ENCODE measurements at regions not wholly inside any gene's neighbourhood (a gene's known extent, or its start where the extent isn't known, plus 50 kb on each side); places are given as distances from the start of the nearest gene placed in this dataset.
"Not testable (repeated sequence)": the region's sequence is repeated elsewhere in the genome, so short reads cannot be mapped to it uniquely, and the experiment has no call there.

- Histone ChIP-seq H3K27me3 (ENCODE audit: insufficient read depth, low read depth) (no peaks in the 10 kb centered on the region), H3K36me3 (ENCODE audit: insufficient read depth) (no peaks in the 10 kb centered on the region), H3K79me2 (ENCODE audit: insufficient read depth, low read depth) (no peaks in the 10 kb centered on the region), H3K4me1 (ENCODE audit: low read depth, poor library complexity, severe bottlenecking) (no peaks in the 10 kb centered on the region), H4K20me1 (ENCODE audit: insufficient read depth) (no peaks in the 10 kb centered on the region), H3K4me3 (IDR thresholded peaks at IDR 0.05; ENCODE audit: insufficient read depth, low read depth, low read length) (no peak overlapping the region), H3K4me2 (no peak overlapping the region), H3K27ac (no peak overlapping the region), H3K9ac (no peak overlapping the region), H2AFZ (ENCODE audit: low read depth) (no peak overlapping the region)
- no peak for TF ChIP-seq CTCF (conservative IDR thresholded peaks at IDR 0.05; ENCODE audit: low read depth, low read length)
Measured at GRCh38 chr10:35961501-35961900, 319.4 kb upstream of the FZD8 start.

GRCh38 chr10:35959252-35959651 lies 317.2 kb upstream of the FZD8 start:
- Histone ChIP-seq H2AFZ (ENCODE audit: low read depth) (no peak overlapping the region), H3K4me3 (IDR thresholded peaks at IDR 0.05; ENCODE audit: insufficient read depth, low read depth, low read length) (no peak overlapping the region), H3K4me2 (no peak overlapping the region)

GRCh38 chr10:35958609-35959008 lies 316.5 kb upstream of the FZD8 start:
- H3K4me2 ChIP-seq; H3K4me3 ChIP-seq (IDR thresholded peaks at IDR 0.05; ENCODE audit: insufficient read depth, low read depth, low read length); H2AFZ ChIP-seq (ENCODE audit: low read depth); H3K27ac ChIP-seq; H3K27me3 ChIP-seq (ENCODE audit: insufficient read depth, low read depth); H3K9ac ChIP-seq; H3K4me1 ChIP-seq (ENCODE audit: low read depth, poor library complexity, severe bottlenecking); H3K79me2 ChIP-seq (ENCODE audit: insufficient read depth, low read depth); H4K20me1 ChIP-seq (ENCODE audit: insufficient read depth); H3K36me3 ChIP-seq (ENCODE audit: insufficient read depth): not testable (repeated sequence)

More at GRCh38 chr10:35959252-35959651, 317.2 kb upstream of the FZD8 start:
- Histone ChIP-seq H3K4me1 (ENCODE audit: low read depth, poor library complexity, severe bottlenecking) (no peaks in the 10 kb centered on the region), H3K9ac (no peak overlapping the region), H4K20me1 (ENCODE audit: insufficient read depth) (no peaks in the 10 kb centered on the region), H3K36me3 (ENCODE audit: insufficient read depth) (no peaks in the 10 kb centered on the region), H3K79me2 (ENCODE audit: insufficient read depth, low read depth) (no peaks in the 10 kb centered on the region), H3K27me3 (ENCODE audit: insufficient read depth, low read depth) (no peaks in the 10 kb centered on the region), H3K27ac (no peak overlapping the region)
- no peak for TF ChIP-seq CTCF (conservative IDR thresholded peaks at IDR 0.05; ENCODE audit: low read depth, low read length)

GRCh38 chr10:35950701-35951100 lies 308.6 kb upstream of the FZD8 start:
- H3K4me2 ChIP-seq: no peak overlapping the region
- H3K4me1 ChIP-seq (ENCODE audit: low read depth, poor library complexity, severe bottlenecking): no peaks in the 10 kb centered on the region
- H3K79me2 ChIP-seq (ENCODE audit: insufficient read depth, low read depth): no peaks in the 10 kb centered on the region
- H2AFZ ChIP-seq (ENCODE audit: low read depth): no peak overlapping the region
- no peaks in the 10 kb centered on the region for H3K27me3 ChIP-seq (ENCODE audit: insufficient read depth, low read depth)
- no peak overlapping the region for H3K4me3 ChIP-seq (IDR thresholded peaks at IDR 0.05; ENCODE audit: insufficient read depth, low read depth, low read length)
- no peak overlapping the region for H3K9ac ChIP-seq
- no peak overlapping the region for H3K27ac ChIP-seq
- no peaks in the 10 kb centered on the region for H4K20me1 ChIP-seq (ENCODE audit: insufficient read depth)
- no peaks in the 10 kb centered on the region for H3K36me3 ChIP-seq (ENCODE audit: insufficient read depth)
- TF ChIP-seq CTCF (conservative IDR thresholded peaks at IDR 0.05; ENCODE audit: low read depth, low read length): no peak

GRCh38 chr10:35950226-35950625 lies 308.1 kb upstream of the FZD8 start:
- Histone ChIP-seq H3K4me2 (no peak overlapping the region), H2AFZ (ENCODE audit: low read depth) (no peak overlapping the region), H3K27ac (no peak overlapping the region), H4K20me1 (ENCODE audit: insufficient read depth) (no peaks in the 10 kb centered on the region), H3K9ac (no peak overlapping the region), H3K4me1 (ENCODE audit: low read depth, poor library complexity, severe bottlenecking) (no peaks in the 10 kb centered on the region), H3K79me2 (ENCODE audit: insufficient read depth, low read depth) (no peaks in the 10 kb centered on the region), H3K36me3 (ENCODE audit: insufficient read depth) (no peaks in the 10 kb centered on the region), H3K27me3 (ENCODE audit: insufficient read depth, low read depth) (no peaks in the 10 kb centered on the region), H3K4me3 (IDR thresholded peaks at IDR 0.05; ENCODE audit: insufficient read depth, low read depth, low read length) (no peak overlapping the region)
- no peak for TF ChIP-seq CTCF (conservative IDR thresholded peaks at IDR 0.05; ENCODE audit: low read depth, low read length)

Data from KMS-11 (cell line).